ENCODE measurements at regions not wholly inside any gene's neighbourhood (a gene's known extent, or its start where the extent isn't known, plus 50 kb on each side); places are given as distances from the start of the nearest gene placed in this dataset.

DNA sequence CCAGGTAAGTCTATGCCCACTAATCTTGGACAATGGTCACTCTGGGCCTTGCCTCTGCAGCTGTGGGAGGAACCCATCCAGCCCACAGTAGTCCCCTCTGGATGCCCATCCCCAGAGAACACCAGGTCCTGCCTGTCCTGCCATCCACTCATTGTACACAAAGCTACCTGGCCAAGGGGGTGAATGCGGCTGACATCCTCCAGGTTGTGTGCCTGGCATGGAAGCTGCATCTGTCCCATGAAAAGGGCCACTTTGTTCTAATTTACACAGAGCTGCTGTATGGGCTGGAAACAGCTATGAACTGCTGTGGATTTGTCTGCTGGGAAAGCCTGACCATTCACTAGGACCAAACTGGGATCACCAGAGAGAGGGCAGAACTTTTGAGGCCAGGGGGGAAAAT, 324.8 kb downstream of the LRFN2 start:
- no peak overlapping the region for H3K27ac ChIP-seq
- H3K4me3 ChIP-seq, result no peak overlapping the region
- no peaks in the 10 kb centered on the region for H3K36me3 ChIP-seq (replicated peaks in 1 of 2; ENCODE audit: insufficient read depth in 1 of 2, low read depth in 2 of 2)
- 100% methylated on average over 1 of the region's 1 CpG; no CpG with 5 or more reads in 1 of the 2 donors for WGBS, 2 donors
- intact Hi-C loops (cut with DNase I), result no loop called here
- H3K9me3 ChIP-seq, result no peaks in the 10 kb centered on the region
- no peak for TF ChIP-seq POLR2A (IDR thresholded peaks at IDR 0.05)
- H3K4me1 ChIP-seq, result peaks cover 5% of the 10 kb centered on the region
- no peak for ATAC-seq
- no peaks in the 10 kb centered on the region for H3K27me3 ChIP-seq
- no peak for DNase-seq

DNA sequence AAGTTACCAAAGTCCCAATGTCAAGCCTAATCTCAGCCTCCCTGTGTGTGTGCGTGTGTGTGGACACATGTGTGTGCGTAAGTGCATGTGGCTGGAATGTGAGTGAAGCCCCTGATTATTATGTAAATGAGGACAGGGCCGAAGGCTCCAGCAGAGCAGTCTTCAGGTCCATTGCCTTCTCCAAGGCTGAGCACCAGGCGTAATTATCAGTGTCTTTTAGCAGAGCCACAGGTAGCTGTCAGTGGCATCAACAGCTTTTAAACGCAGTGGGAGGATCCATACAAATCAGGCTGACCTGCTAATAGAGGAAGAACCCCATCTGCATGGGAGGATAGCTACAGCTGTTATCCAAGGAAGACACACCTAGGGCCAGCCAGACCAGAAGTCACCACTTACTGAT, 324.3 kb upstream of the MOCS1 start:
- intact Hi-C loops (cut with DNase I), result no loop called here
- 59 to 82% methylated on average over 5 of the region's 5 CpGs for WGBS, 2 donors
- Histone ChIP-seq H3K4me1 (peaks cover under 1% of the 10 kb centered on the region), H3K36me3 (replicated peaks in 1 of 2; ENCODE audit: insufficient read depth in 1 of 2, low read depth in 2 of 2) (no peaks in the 10 kb centered on the region), H3K4me3 (no peak overlapping the region), H3K9me3 (no peaks in the 10 kb centered on the region), H3K27ac (no peak overlapping the region), H3K27me3 (no peaks in the 10 kb centered on the region)
- ATAC-seq (no peak), DNase-seq (no peak)
- TF ChIP-seq CTCF (IDR thresholded peaks at IDR 0.05), result no peak
- no peak for TF ChIP-seq POLR2A (IDR thresholded peaks at IDR 0.05)

DNA sequence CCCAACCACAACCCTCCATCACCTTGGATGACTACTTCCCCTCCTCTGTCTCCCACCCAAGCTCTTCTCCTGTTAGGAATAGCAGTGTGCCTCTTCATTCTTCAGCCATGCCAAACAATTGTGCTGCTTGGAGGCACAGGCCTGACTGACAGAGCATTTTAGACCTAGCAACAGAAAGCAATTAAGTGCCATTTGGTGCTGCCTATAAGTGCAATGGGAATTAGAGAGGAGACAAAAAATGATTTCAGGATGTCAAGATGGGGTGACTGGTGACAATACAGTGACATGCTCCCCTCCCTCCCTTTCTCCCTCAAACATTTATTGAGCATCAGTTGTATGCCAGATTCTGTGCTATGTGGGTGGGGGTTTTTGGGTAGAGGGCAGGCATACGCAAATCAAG, 322.6 kb upstream of the MOCS1 start:
- intact Hi-C loops (cut with DNase I), result no loop called here
- WGBS, 2 donors, result 92 to 95% methylated on average over 1 of the region's 1 CpG
- Histone ChIP-seq H3K4me1 (no peaks in the 10 kb centered on the region), H3K9me3 (no peaks in the 10 kb centered on the region), H3K27ac (no peak overlapping the region), H3K4me3 (no peak overlapping the region), H3K36me3 (replicated peaks in 1 of 2; ENCODE audit: insufficient read depth in 1 of 2, low read depth in 2 of 2) (no peaks in the 10 kb centered on the region), H3K27me3 (no peaks in the 10 kb centered on the region)
- no peak for DNase-seq
- ATAC-seq, result no peak
- no peak for TF ChIP-seq CTCF (IDR thresholded peaks at IDR 0.05)

GRCh38 chr6:40256224-40256623, 322.0 kb upstream of the MOCS1 start:
- no peak overlapping the region for H3K4me3 ChIP-seq
- no peak overlapping the region for H3K27ac ChIP-seq
- no peaks in the 10 kb centered on the region for H3K27me3 ChIP-seq
- H3K9me3 ChIP-seq, result no peaks in the 10 kb centered on the region
- TF ChIP-seq POLR2A (IDR thresholded peaks at IDR 0.05) (no peak), CTCF (IDR thresholded peaks at IDR 0.05) (no peak)
- H3K36me3 ChIP-seq (replicated peaks in 1 of 2; ENCODE audit: insufficient read depth in 1 of 2, low read depth in 2 of 2), result no peaks in the 10 kb centered on the region
- WGBS, 2 donors, result 70 to 78% methylated on average over 2 of the region's 2 CpGs
- no peaks in the 10 kb centered on the region for H3K4me1 ChIP-seq
- ATAC-seq (no peak), DNase-seq (no peak)
- intact Hi-C loops (cut with DNase I), result no loop called here

DNA sequence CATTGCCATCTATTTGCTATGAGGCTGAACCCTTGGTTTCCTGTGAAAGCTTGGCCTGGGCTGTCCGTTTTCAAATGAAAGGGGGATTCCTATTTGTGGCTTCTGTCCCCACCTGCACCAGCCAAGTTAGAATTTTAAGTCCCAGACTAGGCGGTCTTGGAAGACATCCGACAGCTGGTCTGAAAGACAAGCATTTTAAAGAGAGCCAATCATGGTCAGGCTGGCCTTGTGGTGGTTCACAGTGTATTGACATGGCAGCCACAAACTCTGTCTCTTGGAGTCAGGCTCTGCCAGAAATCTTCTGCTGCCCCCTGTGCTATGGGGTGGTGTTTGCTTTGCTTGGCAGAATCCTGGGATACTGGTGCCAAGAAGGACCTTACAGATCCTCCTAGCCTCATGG, 319.2 kb upstream of the MOCS1 start:
- no peaks in the 10 kb centered on the region for H3K9me3 ChIP-seq
- H3K36me3 ChIP-seq (replicated peaks in 1 of 2; ENCODE audit: insufficient read depth in 1 of 2, low read depth in 2 of 2), result no peaks in the 10 kb centered on the region
- H3K27me3 ChIP-seq, result no peaks in the 10 kb centered on the region
- no peak overlapping the region for H3K27ac ChIP-seq
- no peaks in the 10 kb centered on the region for H3K4me1 ChIP-seq
- no peak for ATAC-seq
- TF ChIP-seq CTCF (IDR thresholded peaks at IDR 0.05) (no peak), POLR2A (IDR thresholded peaks at IDR 0.05) (no peak)
- intact Hi-C loops (cut with DNase I), result no loop called here
- no peak overlapping the region for H3K4me3 ChIP-seq
- WGBS, 2 donors, result 83 to 92% methylated on average over 3 of the region's 3 CpGs
- no peak for DNase-seq
